OCI-LY3 (cell line): ENCODE measurements at regions not wholly inside any gene's neighbourhood (a gene's known extent, or its start where the extent isn't known, plus 50 kb on each side); places are given as distances from the start of the nearest gene placed in this dataset.

Experiments used
- CTCF ChIP-seq: fragments of 200-600, 300-600 bp; sonication (generic); IDR thresholded peaks from 2 replicates; pipeline ENCODE4 v1.5.1; 2014; ENCODE audit warnings: antibody characterized with exemption, low read length, low read depth
- EZH2phosphoT487 ChIP-seq: fragments of 200-600 bp; shearing (Covaris generic); IDR thresholded peaks from 2 replicates; pipeline ENCODE4 v1.6.1; 2018; ENCODE audit warnings: antibody characterized with exemption, mixed run types, low read depth

- TF ChIP-seq CTCF (no peak), EZH2phosphoT487 (no peak)
Measured at GRCh38 chr2:217684431-217685254, 318.2 kb downstream of the TNS1 start.
